ENCODE measurements at regions not wholly inside any gene's neighbourhood (a gene's known extent, or its start where the extent isn't known, plus 50 kb on each side); places are given as distances from the start of the nearest gene placed in this dataset.

- TF ChIP-seq, protein P1, sequence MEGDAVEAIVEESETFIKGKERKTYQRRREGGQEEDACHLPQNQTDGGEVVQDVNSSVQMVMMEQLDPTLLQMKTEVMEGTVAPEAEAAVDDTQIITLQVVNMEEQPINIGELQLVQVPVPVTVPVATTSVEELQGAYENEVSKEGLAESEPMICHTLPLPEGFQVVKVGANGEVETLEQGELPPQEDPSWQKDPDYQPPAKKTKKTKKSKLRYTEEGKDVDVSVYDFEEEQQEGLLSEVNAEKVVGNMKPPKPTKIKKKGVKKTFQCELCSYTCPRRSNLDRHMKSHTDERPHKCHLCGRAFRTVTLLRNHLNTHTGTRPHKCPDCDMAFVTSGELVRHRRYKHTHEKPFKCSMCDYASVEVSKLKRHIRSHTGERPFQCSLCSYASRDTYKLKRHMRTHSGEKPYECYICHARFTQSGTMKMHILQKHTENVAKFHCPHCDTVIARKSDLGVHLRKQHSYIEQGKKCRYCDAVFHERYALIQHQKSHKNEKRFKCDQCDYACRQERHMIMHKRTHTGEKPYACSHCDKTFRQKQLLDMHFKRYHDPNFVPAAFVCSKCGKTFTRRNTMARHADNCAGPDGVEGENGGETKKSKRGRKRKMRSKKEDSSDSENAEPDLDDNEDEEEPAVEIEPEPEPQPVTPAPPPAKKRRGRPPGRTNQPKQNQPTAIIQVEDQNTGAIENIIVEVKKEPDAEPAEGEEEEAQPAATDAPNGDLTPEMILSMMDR (conservative IDR thresholded peaks at IDR 0.05; ENCODE audit: low read length): no peak
- no peak overlapping the region for H3K4me3 ChIP-seq (ENCODE audit: low read length)
- DNase-seq (ENCODE audit: low read depth): no peak
These were observed 1615.8 kb downstream of the ARAP2 start for GRCh38 chr4:34628471-34628870.

DNA sequence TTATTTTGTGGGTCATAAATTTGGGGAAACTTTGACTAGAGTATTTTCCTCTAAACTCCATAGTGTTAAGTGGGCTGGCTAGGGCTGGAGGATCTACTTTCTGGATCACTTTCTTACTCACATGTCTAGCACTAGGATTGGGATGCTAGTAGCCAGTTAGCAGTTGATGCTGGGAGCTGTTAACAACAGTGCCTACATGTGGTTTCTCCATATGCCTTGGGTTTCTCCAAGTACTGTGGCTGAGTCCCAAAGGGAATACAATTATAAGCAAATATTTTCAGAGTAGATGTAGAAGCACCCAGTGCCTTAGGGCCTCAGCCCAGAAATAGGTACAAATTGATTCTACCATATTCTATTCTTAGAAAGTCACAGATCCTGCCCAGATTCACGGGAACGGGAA is 1614.9 kb downstream of the ARAP2 start:
- H3K4me3 ChIP-seq (ENCODE audit: low read length): no peak overlapping the region
- TF ChIP-seq, protein P1 (conservative IDR thresholded peaks at IDR 0.05; ENCODE audit: low read length): no peak
- DNase-seq (ENCODE audit: low read depth): no peak

DNA sequence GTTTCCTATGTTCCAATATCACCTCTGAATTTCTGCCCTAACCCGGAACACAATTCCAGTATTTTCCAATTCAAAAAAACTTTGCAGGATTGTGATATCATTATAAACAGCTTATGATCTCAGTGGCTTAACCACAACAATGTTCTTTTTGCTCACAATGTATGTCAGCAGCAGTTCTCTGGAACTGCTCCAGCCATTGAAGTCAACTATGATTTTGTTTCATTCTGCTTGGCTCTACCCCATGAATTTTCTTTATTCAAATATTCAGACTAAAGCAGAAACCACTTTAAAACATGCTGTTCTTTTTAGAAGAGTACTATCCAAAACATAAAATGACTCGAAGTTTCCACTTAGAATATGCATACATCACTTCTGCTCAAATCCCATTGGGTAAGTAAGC is 1611.1 kb downstream of the ARAP2 start:
- TF ChIP-seq, protein P1 (conservative IDR thresholded peaks at IDR 0.05; ENCODE audit: low read length): no peak
- H3K4me3 ChIP-seq (ENCODE audit: low read length): no peak overlapping the region
- DNase-seq (ENCODE audit: low read depth): no peak

DNA sequence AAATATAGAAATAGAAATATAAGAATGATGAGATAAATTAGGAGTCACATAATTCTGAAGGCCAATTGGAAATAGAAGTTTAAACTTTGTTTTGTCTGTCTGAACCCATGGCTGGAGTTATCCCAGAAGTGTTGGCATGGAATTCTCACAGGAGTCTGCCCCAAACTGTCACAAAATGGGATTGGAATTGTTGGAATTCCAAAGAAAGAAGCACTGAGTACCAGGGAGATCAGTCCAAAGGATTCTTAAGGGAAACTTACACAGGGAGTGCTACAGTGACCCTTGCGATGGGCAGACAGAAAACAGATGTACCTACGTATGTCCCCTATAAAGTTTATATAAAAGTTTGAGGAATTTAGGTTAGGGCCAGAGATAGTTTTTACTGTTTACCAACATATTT is 1607.7 kb downstream of the ARAP2 start:
- no peak overlapping the region for H3K4me3 ChIP-seq (ENCODE audit: low read length)
- DNase-seq (ENCODE audit: low read depth): no peak
- TF ChIP-seq, protein P1 (conservative IDR thresholded peaks at IDR 0.05; ENCODE audit: low read length): no peak

DNA sequence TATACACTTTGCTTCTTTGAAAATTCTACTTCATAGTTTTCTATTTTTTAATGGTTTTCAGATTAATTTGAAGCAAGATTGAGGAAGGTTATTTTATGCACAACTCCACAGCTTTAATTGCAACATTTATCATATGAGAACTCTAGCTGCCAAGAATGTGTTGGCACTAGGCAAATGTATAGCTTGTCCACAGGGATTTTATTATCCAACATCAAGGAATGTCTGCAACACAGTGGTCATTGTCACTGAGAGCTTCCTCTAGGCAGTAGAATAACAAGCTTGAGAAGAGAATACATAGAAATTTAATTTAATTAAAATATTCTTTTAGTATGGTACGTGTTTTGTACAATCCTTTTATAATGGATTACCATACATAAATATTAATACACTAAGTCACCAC is 1600.8 kb downstream of the ARAP2 start:
- DNase-seq (ENCODE audit: low read depth): no peak
- H3K4me3 ChIP-seq (ENCODE audit: low read length): no peak overlapping the region
- TF ChIP-seq, protein P1 (conservative IDR thresholded peaks at IDR 0.05; ENCODE audit: low read length): no peak

DNA sequence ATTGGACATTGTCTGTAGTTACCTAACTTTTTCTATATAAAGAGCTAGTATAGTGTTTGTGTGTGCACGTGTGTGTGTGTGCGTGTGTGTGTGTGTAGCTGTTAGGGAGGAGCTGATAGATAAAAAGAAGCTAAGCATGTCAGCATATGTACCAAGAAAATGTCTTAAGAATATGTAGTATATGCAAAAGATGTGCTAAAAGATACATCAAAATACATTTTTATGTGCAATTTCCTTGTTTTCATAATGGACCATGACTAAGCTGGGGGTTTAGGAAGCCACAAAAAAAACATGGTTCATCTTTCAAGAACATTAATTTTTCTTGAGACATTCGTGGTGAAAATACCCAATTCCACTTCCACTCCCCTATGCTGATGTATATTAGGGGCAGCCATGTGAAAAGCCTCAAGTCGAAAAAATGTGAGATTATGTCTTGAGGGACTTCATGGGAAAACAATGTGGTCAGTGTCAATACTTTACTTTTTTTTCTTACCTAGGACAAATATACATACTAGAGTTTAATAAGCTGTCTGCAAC is 1599.7 kb downstream of the ARAP2 start:
- no peak overlapping the region for H3K4me3 ChIP-seq (ENCODE audit: low read length)
- TF ChIP-seq, protein P1 (conservative IDR thresholded peaks at IDR 0.05; ENCODE audit: low read length): no peak
- no peak for DNase-seq (ENCODE audit: low read depth)

DNA sequence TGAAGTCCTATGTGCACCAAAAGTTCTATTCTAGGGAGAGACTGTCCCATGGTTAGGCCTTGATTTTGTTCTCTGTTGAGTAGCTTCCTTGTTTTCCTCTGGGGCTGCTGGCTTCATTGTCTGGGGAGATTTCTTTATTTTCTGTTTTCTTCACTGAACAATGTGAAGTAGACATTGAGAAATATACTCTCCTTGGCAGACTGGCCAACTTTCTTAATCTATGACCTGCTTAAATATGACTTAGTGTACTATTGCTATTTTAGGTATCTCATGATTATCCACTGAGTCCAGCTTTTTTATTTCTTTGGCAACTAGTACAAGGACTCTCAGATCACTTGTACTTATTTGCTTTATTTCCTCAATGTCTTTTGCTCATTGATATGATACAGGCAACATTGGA is 1594.6 kb downstream of the ARAP2 start:
- H3K4me3 ChIP-seq (ENCODE audit: low read length): no peak overlapping the region
- TF ChIP-seq, protein P1 (conservative IDR thresholded peaks at IDR 0.05; ENCODE audit: low read length): no peak
- no peak for DNase-seq (ENCODE audit: low read depth)
